Liver (tissue), 8 donors: ENCODE measurements at regions not wholly inside any gene's neighbourhood (a gene's known extent, or its start where the extent isn't known, plus 50 kb on each side); places are given as distances from the start of the nearest gene placed in this dataset.

Experiments used
- DNase-seq: peaks from one replicate; pipeline ENCODE4 v3.0.0-alpha.2; 2017; ENCODE audit warnings: low spot score
- H3K27ac ChIP-seq, 2 donors: one replicate each; pipeline ENCODE4 v1.7.0; 2013; ENCODE audit warnings: inconsistent platforms in 2 of 2, low read length in 2 of 2, control low read depth in 1 of 2, low read depth in 1 of 2, mild to moderate bottlenecking in 1 of 2
- H3K27me3 ChIP-seq, 4 donors: one replicate each; pipeline versions ENCODE4 v1.6.1 to v1.7.0; 2013; ENCODE audit warnings: low read length in 3 of 4, inconsistent platforms in 1 of 4, mild to moderate bottlenecking in 1 of 4, moderate library complexity in 1 of 4; ENCODE audit not compliant: control insufficient read depth in 4 of 4, insufficient read depth in 4 of 4
- H3K36me3 ChIP-seq, 4 donors: one replicate each; pipeline versions ENCODE4 v1.6.1 to v1.7.0; 2013; ENCODE audit warnings: low read length in 3 of 4, mild to moderate bottlenecking in 3 of 4, low read depth in 1 of 4, moderate library complexity in 1 of 4; ENCODE audit not compliant: control insufficient read depth in 4 of 4, insufficient read depth in 3 of 4
- H3K4me1 ChIP-seq, 4 donors: one replicate each; pipeline versions ENCODE4 v1.6.1 to v1.7.0; 2013; ENCODE audit warnings: low read length in 3 of 4, mild to moderate bottlenecking in 3 of 4, moderate library complexity in 1 of 4; ENCODE audit not compliant: control insufficient read depth in 4 of 4, insufficient read depth in 4 of 4
- H3K4me3 ChIP-seq, 3 donors: one replicate each; pipeline versions ENCODE4 v1.6.1 to v1.7.0; 2013; ENCODE audit warnings: low read length in 3 of 3, control low read depth in 1 of 3, low read depth in 1 of 3, mild to moderate bottlenecking in 1 of 3
- H3K9ac ChIP-seq, 2 donors: one replicate each; pipeline ENCODE4 v1.7.0; 2013; ENCODE audit warnings: low read length in 2 of 2, mild to moderate bottlenecking in 2 of 2, moderate library complexity in 2 of 2, control low read depth in 1 of 2, low read depth in 1 of 2
- H3K9me3 ChIP-seq, 4 donors: one replicate each; pipeline versions ENCODE4 v1.6.1 to v1.7.0; 2013; ENCODE audit warnings: low read length in 3 of 4; ENCODE audit not compliant: control insufficient read depth in 4 of 4
- EGR1 ChIP-seq, 2 donors: IDR thresholded peaks; 2 replicates each; pipeline ENCODE4 v1.6.1; 2016 to 2018; ENCODE audit warnings: antibody characterized with exemption in 2 of 2, low read depth in 2 of 2
- FOXA1 ChIP-seq: IDR thresholded peaks from 2 replicates; pipeline ENCODE4 v1.6.1; 2016; ENCODE audit warnings: antibody characterized with exemption
- FOXA2 ChIP-seq: IDR thresholded peaks from 2 replicates; pipeline ENCODE4 v1.6.1; 2016; ENCODE audit warnings: antibody characterized with exemption
- GABPA ChIP-seq, 2 donors: IDR thresholded peaks in 1 of 2; conservative IDR thresholded peaks in 1 of 2; 2 replicates each; pipeline ENCODE4 v1.6.1; 2016; ENCODE audit warnings: antibody characterized with exemption in 2 of 2, mild to moderate bottlenecking in 1 of 2, moderate library complexity in 1 of 2
- HNF4A ChIP-seq, 2 donors: conservative IDR thresholded peaks; 2 replicates each; pipeline ENCODE4 v1.6.1; 2016; ENCODE audit warnings: antibody characterized with exemption in 2 of 2, mild to moderate bottlenecking in 2 of 2
- HNF4G ChIP-seq: IDR thresholded peaks from 2 replicates; pipeline ENCODE4 v1.6.1; 2016; ENCODE audit warnings: antibody characterized with exemption
- JUND ChIP-seq, 2 donors: IDR thresholded peaks; 2 replicates each; pipeline ENCODE4 v1.6.1; 2016; ENCODE audit warnings: antibody characterized with exemption in 2 of 2
- NR2F2 ChIP-seq: IDR thresholded peaks from 2 replicates; pipeline ENCODE4 v1.6.1; 2016; ENCODE audit warnings: antibody characterized with exemption
- RAD21 ChIP-seq, 2 donors: IDR thresholded peaks; 2 replicates each; pipeline ENCODE4 v1.6.1; 2016; ENCODE audit warnings: antibody characterized with exemption in 2 of 2, mild to moderate bottlenecking in 2 of 2
- SP1 ChIP-seq: IDR thresholded peaks from 2 replicates; pipeline ENCODE4 v1.6.1; 2018; ENCODE audit warnings: antibody characterized with exemption, mild to moderate bottlenecking
- TAF1 ChIP-seq: conservative IDR thresholded peaks from 2 replicates; pipeline ENCODE4 v1.6.1; 2016; ENCODE audit warnings: antibody characterized with exemption, mild to moderate bottlenecking
- YY1 ChIP-seq: IDR thresholded peaks from 2 replicates; pipeline ENCODE4 v1.6.1; 2016; ENCODE audit warnings: antibody characterized with exemption, mild to moderate bottlenecking
- WGBS: extraction: QIAGEN DNeasy Blood & Tissue Kit; methylation state at CpG from one replicate; pipeline ENCODE4 v1.1.7; 2013; 5-methylcytosine and 5-hydroxymethylcytosine counted together
- TF ChIP-seq, protein P1 (sequence below): IDR thresholded peaks from 2 replicates; pipeline ENCODE4 v1.6.1; 2016; ENCODE audit warnings: antibody characterized with exemption, mild to moderate bottlenecking
- TF ChIP-seq, protein P2 (sequence below): IDR thresholded peaks from 2 replicates; pipeline ENCODE4 v1.6.1; 2016; ENCODE audit warnings: antibody characterized with exemption
- TF ChIP-seq, protein P3 (sequence below): IDR thresholded peaks from 2 replicates; pipeline ENCODE4 v1.6.1; 2016; ENCODE audit warnings: antibody characterized with exemption
- TF ChIP-seq, protein P4 (sequence below): fragments of 150-350 bp; IDR thresholded peaks from 2 replicates; pipeline ENCODE4 v1.5.1; 2017; ENCODE audit warnings: improper control_type of control experiment, low read depth, low read length; ENCODE audit not compliant: missing input control
- TF ChIP-seq, protein P5 (sequence below): IDR thresholded peaks from 2 replicates; pipeline ENCODE4 v1.6.1; 2016; ENCODE audit warnings: antibody characterized with exemption
- donor health status: healthy.
- donor health status: healthy.
- donor health status: healthy.
- donor health status: healthy.
- donor health status: healthy.

DNA sequence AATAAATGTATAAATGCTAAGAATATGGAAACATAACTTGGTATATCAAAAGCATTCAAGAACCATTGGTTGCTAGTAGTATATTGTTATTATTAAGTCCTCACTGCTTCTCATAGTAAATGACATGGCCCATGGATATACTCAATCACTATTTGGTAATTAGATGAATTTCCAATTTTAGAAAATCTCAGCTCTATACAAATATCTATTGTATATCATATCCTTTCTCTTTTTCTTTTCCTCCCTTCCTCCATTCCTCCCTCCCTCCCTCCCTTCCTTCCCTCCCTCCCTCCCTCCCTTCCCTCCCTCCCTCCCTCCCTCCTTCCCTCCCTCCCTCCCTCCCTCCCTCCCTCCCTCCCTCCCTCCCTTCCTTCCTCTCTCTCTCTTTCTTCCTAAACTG, 514.4 kb upstream of the LCORL start:
- Histone ChIP-seq H3K4me3 (no peak overlapping the region), H3K9me3 (peaks cover 0 to 2% (median 0%) of the 10 kb centered on the region in 4 donors), H3K9ac (no peak overlapping the region), H3K27me3 (peaks cover 0 to 3% (median 0%) of the 10 kb centered on the region in 4 donors), H3K27ac (no peak overlapping the region), H3K4me1 (no peaks in the 10 kb centered on the region), H3K36me3 (no peaks in the 10 kb centered on the region)
- TF ChIP-seq FOXA1, result no peak
- TF ChIP-seq, protein P1, sequence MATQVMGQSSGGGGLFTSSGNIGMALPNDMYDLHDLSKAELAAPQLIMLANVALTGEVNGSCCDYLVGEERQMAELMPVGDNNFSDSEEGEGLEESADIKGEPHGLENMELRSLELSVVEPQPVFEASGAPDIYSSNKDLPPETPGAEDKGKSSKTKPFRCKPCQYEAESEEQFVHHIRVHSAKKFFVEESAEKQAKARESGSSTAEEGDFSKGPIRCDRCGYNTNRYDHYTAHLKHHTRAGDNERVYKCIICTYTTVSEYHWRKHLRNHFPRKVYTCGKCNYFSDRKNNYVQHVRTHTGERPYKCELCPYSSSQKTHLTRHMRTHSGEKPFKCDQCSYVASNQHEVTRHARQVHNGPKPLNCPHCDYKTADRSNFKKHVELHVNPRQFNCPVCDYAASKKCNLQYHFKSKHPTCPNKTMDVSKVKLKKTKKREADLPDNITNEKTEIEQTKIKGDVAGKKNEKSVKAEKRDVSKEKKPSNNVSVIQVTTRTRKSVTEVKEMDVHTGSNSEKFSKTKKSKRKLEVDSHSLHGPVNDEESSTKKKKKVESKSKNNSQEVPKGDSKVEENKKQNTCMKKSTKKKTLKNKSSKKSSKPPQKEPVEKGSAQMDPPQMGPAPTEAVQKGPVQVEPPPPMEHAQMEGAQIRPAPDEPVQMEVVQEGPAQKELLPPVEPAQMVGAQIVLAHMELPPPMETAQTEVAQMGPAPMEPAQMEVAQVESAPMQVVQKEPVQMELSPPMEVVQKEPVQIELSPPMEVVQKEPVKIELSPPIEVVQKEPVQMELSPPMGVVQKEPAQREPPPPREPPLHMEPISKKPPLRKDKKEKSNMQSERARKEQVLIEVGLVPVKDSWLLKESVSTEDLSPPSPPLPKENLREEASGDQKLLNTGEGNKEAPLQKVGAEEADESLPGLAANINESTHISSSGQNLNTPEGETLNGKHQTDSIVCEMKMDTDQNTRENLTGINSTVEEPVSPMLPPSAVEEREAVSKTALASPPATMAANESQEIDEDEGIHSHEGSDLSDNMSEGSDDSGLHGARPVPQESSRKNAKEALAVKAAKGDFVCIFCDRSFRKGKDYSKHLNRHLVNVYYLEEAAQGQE, result no peak
- TF ChIP-seq, protein P2, sequence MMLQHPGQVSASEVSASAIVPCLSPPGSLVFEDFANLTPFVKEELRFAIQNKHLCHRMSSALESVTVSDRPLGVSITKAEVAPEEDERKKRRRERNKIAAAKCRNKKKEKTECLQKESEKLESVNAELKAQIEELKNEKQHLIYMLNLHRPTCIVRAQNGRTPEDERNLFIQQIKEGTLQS, result no peak
- no peak for TF ChIP-seq SP1
- TF ChIP-seq YY1, result no peak
- TF ChIP-seq NR2F2, result no peak
- no peak for TF ChIP-seq RAD21 (IDR thresholded peaks at IDR 0.05)
- no peak for TF ChIP-seq GABPA (IDR thresholded peaks at IDR 0.05 in 1 of 2, conservative IDR thresholded peaks at IDR 0.05 in 1 of 2)
- no peak for TF ChIP-seq HNF4A (conservative IDR thresholded peaks at IDR 0.05)
- TF ChIP-seq, protein P3, sequence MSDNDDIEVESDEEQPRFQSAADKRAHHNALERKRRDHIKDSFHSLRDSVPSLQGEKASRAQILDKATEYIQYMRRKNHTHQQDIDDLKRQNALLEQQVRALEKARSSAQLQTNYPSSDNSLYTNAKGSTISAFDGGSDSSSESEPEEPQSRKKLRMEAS, result no peak
- TF ChIP-seq FOXA2, result no peak
- no peak for TF ChIP-seq EGR1 (IDR thresholded peaks at IDR 0.05; ENCODE audit: low read depth in 2 of 2)
- no peak for TF ChIP-seq JUND (IDR thresholded peaks at IDR 0.05)
- TF ChIP-seq TAF1, result no peak
- TF ChIP-seq HNF4G, result no peak
- TF ChIP-seq, protein P4, sequence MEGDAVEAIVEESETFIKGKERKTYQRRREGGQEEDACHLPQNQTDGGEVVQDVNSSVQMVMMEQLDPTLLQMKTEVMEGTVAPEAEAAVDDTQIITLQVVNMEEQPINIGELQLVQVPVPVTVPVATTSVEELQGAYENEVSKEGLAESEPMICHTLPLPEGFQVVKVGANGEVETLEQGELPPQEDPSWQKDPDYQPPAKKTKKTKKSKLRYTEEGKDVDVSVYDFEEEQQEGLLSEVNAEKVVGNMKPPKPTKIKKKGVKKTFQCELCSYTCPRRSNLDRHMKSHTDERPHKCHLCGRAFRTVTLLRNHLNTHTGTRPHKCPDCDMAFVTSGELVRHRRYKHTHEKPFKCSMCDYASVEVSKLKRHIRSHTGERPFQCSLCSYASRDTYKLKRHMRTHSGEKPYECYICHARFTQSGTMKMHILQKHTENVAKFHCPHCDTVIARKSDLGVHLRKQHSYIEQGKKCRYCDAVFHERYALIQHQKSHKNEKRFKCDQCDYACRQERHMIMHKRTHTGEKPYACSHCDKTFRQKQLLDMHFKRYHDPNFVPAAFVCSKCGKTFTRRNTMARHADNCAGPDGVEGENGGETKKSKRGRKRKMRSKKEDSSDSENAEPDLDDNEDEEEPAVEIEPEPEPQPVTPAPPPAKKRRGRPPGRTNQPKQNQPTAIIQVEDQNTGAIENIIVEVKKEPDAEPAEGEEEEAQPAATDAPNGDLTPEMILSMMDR, result no peak
- TF ChIP-seq, protein P5, sequence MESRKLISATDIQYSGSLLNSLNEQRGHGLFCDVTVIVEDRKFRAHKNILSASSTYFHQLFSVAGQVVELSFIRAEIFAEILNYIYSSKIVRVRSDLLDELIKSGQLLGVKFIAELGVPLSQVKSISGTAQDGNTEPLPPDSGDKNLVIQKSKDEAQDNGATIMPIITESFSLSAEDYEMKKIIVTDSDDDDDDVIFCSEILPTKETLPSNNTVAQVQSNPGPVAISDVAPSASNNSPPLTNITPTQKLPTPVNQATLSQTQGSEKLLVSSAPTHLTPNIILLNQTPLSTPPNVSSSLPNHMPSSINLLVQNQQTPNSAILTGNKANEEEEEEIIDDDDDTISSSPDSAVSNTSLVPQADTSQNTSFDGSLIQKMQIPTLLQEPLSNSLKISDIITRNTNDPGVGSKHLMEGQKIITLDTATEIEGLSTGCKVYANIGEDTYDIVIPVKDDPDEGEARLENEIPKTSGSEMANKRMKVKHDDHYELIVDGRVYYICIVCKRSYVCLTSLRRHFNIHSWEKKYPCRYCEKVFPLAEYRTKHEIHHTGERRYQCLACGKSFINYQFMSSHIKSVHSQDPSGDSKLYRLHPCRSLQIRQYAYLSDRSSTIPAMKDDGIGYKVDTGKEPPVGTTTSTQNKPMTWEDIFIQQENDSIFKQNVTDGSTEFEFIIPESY, result no peak
- no peak for DNase-seq

DNA sequence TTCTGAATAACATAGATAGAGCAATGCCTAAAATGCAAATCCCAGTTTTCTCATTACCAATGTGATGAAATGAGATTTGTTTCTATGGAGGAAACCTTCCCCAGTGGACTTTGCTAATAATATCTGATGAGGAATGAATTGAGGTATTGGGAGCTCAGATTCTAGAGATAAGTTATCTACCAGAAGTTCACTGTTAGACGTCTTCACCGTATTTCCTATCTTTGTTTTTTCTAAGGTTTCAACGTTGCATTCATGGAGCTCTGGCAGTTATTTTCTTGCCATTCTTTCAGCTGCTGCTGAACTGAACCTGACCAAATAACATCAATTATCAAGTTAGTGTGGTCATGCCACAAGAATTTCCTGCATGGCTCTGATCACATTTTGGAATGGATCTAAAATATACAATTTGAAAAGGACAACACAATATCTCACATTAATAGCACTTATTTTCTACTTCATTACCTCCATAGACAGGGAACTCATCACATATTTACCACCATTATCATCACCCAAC, 511.8 kb upstream of the LCORL start:
- Histone ChIP-seq H3K4me3 (no peak overlapping the region), H3K9ac (no peak overlapping the region), H3K4me1 (no peaks in the 10 kb centered on the region), H3K9me3 (peaks cover 0 to 2% (median 0%) of the 10 kb centered on the region in 4 donors), H3K27me3 (peaks cover 0 to 3% (median 0%) of the 10 kb centered on the region in 4 donors), H3K27ac (no peak overlapping the region), H3K36me3 (no peaks in the 10 kb centered on the region)
- no peak for TF ChIP-seq EGR1 (IDR thresholded peaks at IDR 0.05; ENCODE audit: low read depth in 2 of 2)
- TF ChIP-seq GABPA (IDR thresholded peaks at IDR 0.05 in 1 of 2, conservative IDR thresholded peaks at IDR 0.05 in 1 of 2), result no peak
- TF ChIP-seq, protein P5, result no peak
- TF ChIP-seq, protein P4, result no peak
- no peak for TF ChIP-seq NR2F2
- TF ChIP-seq HNF4G, result no peak
- TF ChIP-seq FOXA1, result no peak
- no peak for DNase-seq
- WGBS, result 44% methylated on average over 3 of the region's 3 CpGs
